H1 (cell line): ENCODE measurements at regions not wholly inside any gene's neighbourhood (a gene's known extent, or its start where the extent isn't known, plus 50 kb on each side); places are given as distances from the start of the nearest gene placed in this dataset.

Experiments
- CTCF ChIA-PET: fragments of 300-600 bp; sonication (Branson Sonifier 250); formaldehyde crosslinking; loops from one replicate; lab custom pipeline; 2021; ENCODE audit not compliant: partially characterized antibody; lab: Charles Lee
- POLR2A ChIA-PET: fragments of 300-600 bp; sonication (Branson Sonifier 250); formaldehyde crosslinking; loops from one replicate; lab custom pipeline; 2021; ENCODE audit warnings: inconsistent platforms; ENCODE audit not compliant: partially characterized antibody; lab: Charles Lee
- DNase-seq, 2 experiments: peaks; one replicate each; pipeline versions ENCODE4 v3.0.0 to v3.0.0-alpha.2; 2010 to 2022; ENCODE audit warnings: low spot score in 2 of 2, low read depth in 1 of 2, mixed read lengths in 1 of 2
- FAIRE-seq: peaks from 2 replicates; lab custom pipeline; 2011; peaks lifted over from hg19 to GRCh38; lab: Jason Lieb, UNC
- H2AFZ ChIP-seq: 2 replicates; pipeline ENCODE4 v1.8.1; 2012; ENCODE audit warnings: low read length, inconsistent platforms
- H2AK5ac ChIP-seq: 2 replicates; pipeline ENCODE4 v1.6.1; 2013; ENCODE audit warnings: low read depth, low read length
- H2BK120ac ChIP-seq: replicated peaks from 2 replicates; pipeline ENCODE3; 2013; ENCODE audit warnings: low read depth, low read length, inconsistent platforms
- H2BK12ac ChIP-seq: 2 replicates; pipeline ENCODE4 v1.6.1; 2013; ENCODE audit warnings: low read depth, low read length
- H2BK15ac ChIP-seq: 2 replicates; pipeline ENCODE4 v1.6.1; 2013; ENCODE audit warnings: low read length
- H2BK20ac ChIP-seq: 2 replicates; pipeline ENCODE4 v1.6.1; 2013; ENCODE audit warnings: low read length
- H2BK5ac ChIP-seq: 2 replicates; pipeline ENCODE4 v1.6.1; 2013; ENCODE audit warnings: low read depth, low read length
- H3K14ac ChIP-seq: 2 replicates; pipeline ENCODE4 v1.6.1; 2013; ENCODE audit warnings: inconsistent platforms; ENCODE audit not compliant: insufficient read length
- H3K18ac ChIP-seq: 2 replicates; pipeline ENCODE4 v1.6.1; 2013; ENCODE audit warnings: low read length; ENCODE audit errors: extremely low read depth
- H3K23ac ChIP-seq: 2 replicates; pipeline ENCODE4 v1.6.1; 2013; ENCODE audit warnings: inconsistent platforms; ENCODE audit not compliant: insufficient read length
- H3K23me2 ChIP-seq: 2 replicates; pipeline ENCODE4 v1.6.1; 2013; ENCODE audit warnings: low read depth, low read length
- H3K27ac ChIP-seq: 2 replicates; pipeline ENCODE4 v1.6.1; 2011; ENCODE audit warnings: low read depth, low read length, inconsistent platforms
- H3K27me3 ChIP-seq, 4 experiments: replicated peaks in 1 of 4; 1 replicate in 1 of 4; 2 replicates in 3 of 4; pipeline versions ENCODE4 v1.6.1 to v1.8.1; 2011 to 2013; ENCODE audit warnings: low read length in 3 of 4, mild to moderate bottlenecking in 3 of 4, inconsistent platforms in 2 of 4, mixed read lengths in 2 of 4, moderate library complexity in 1 of 4; ENCODE audit not compliant: control insufficient read depth in 3 of 4, insufficient read depth in 3 of 4; ENCODE audit errors: extremely low read depth in 1 of 4
- H3K36me3 ChIP-seq, 4 experiments: 2 replicates each; pipeline versions ENCODE4 v1.6.1 to v1.8.1; 2011 to 2013; ENCODE audit warnings: mild to moderate bottlenecking in 4 of 4, low read length in 3 of 4, moderate library complexity in 2 of 4, control low read depth in 1 of 4, inconsistent platforms in 1 of 4; ENCODE audit not compliant: insufficient read depth in 4 of 4, control insufficient read depth in 2 of 4
- H3K4ac ChIP-seq: replicated peaks from 2 replicates; pipeline ENCODE3; 2013; ENCODE audit warnings: low read length, low read depth, mixed read lengths, inconsistent platforms; ENCODE audit not compliant: insufficient read length
- H3K4me1 ChIP-seq, 4 experiments: replicated peaks in 1 of 4; 1 replicate in 1 of 4; 2 replicates in 3 of 4; pipeline versions ENCODE4 v1.6.1 to v1.8.1; 2011 to 2013; ENCODE audit warnings: low read length in 3 of 4, inconsistent platforms in 2 of 4, mixed read lengths in 1 of 4; ENCODE audit not compliant: insufficient read depth in 4 of 4, control insufficient read depth in 3 of 4
- H3K4me2 ChIP-seq, 2 experiments: 2 replicates each; pipeline versions ENCODE4 v1.6.1 to v1.8.1; 2011 to 2013; ENCODE audit warnings: low read depth in 2 of 2, low read length in 2 of 2, control low read depth in 1 of 2, inconsistent platforms in 1 of 2, mild to moderate bottlenecking in 1 of 2; ENCODE audit not compliant: insufficient read depth in 1 of 2
- H3K4me3 ChIP-seq, 4 experiments: fragments of 200-600, 300-600 bp in 1 of 4; sonication (generic), shearing (Covaris generic), sonication (Bioruptor Twin) in 1 of 4; 2 replicates each; pipeline versions ENCODE4 v1.5.1 to v1.8.1; 2011 to 2016; ENCODE audit warnings: low read length in 4 of 4, low read depth in 3 of 4, control low read depth in 2 of 4, inconsistent platforms in 2 of 4, mild to moderate bottlenecking in 2 of 4, mixed read lengths in 1 of 4, moderate library complexity in 1 of 4; ENCODE audit not compliant: insufficient read depth in 2 of 4; ENCODE audit errors: extremely low read depth in 1 of 4
- H3K56ac ChIP-seq: replicated peaks from 2 replicates; pipeline ENCODE3; 2013; ENCODE audit warnings: low read depth, mild to moderate bottlenecking, mixed read lengths, low read length, inconsistent platforms; ENCODE audit not compliant: insufficient read length
- H3K79me1 ChIP-seq: 2 replicates; pipeline ENCODE4 v1.6.1; 2013; ENCODE audit warnings: low read depth, low read length, control low read depth
- H3K79me2 ChIP-seq, 2 experiments: 2 replicates each; pipeline versions ENCODE4 v1.6.1 to v1.8.1; 2012 to 2013; ENCODE audit warnings: low read length in 2 of 2, mild to moderate bottlenecking in 2 of 2, inconsistent platforms in 1 of 2; ENCODE audit not compliant: insufficient read depth in 2 of 2, control insufficient read depth in 1 of 2
- H3K9ac ChIP-seq, 4 experiments: replicated peaks in 1 of 4; 1 replicate in 1 of 4; 2 replicates in 3 of 4; pipeline versions ENCODE4 v1.6.1 to v1.8.1; 2011 to 2013; ENCODE audit warnings: low read depth in 3 of 4, low read length in 3 of 4, control low read depth in 2 of 4, mild to moderate bottlenecking in 2 of 4, moderate library complexity in 2 of 4, inconsistent platforms in 1 of 4; ENCODE audit errors: extremely low read depth in 1 of 4
- H3K9me3 ChIP-seq, 2 experiments: 2 replicates each; pipeline versions ENCODE4 v1.6.1 to v1.8.1; 2012 to 2013; ENCODE audit warnings: mild to moderate bottlenecking in 2 of 2, moderate library complexity in 2 of 2, control low read depth in 1 of 2, inconsistent platforms in 1 of 2, low read depth in 1 of 2, low read length in 1 of 2, mixed read lengths in 1 of 2; ENCODE audit not compliant: insufficient read depth in 2 of 2
- H4K20me1 ChIP-seq, 2 experiments: replicated peaks in 1 of 2; 2 replicates each; pipeline versions ENCODE3 to v1.8.1; 2011 to 2013; ENCODE audit warnings: inconsistent platforms in 2 of 2, low read length in 2 of 2, mild to moderate bottlenecking in 1 of 2; ENCODE audit not compliant: insufficient read depth in 2 of 2, control insufficient read depth in 1 of 2
- H4K5ac ChIP-seq: 2 replicates; pipeline ENCODE4 v1.6.1; 2013; ENCODE audit warnings: low read length, low read depth, mixed read lengths, inconsistent platforms; ENCODE audit not compliant: insufficient read length
- H4K8ac ChIP-seq: 2 replicates; pipeline ENCODE4 v1.8.0; 2013; ENCODE audit warnings: mild to moderate bottlenecking, moderate library complexity, low read length, inconsistent platforms; ENCODE audit not compliant: insufficient read depth; ENCODE audit errors: extremely low read depth
- H4K91ac ChIP-seq: replicated peaks from 2 replicates; pipeline ENCODE3; 2013; ENCODE audit warnings: low read length, mixed read lengths, inconsistent platforms; ENCODE audit not compliant: insufficient read length
- CHD1 ChIP-seq: IDR thresholded peaks from 2 replicates; pipeline ENCODE4 v1.6.1; 2012; ENCODE audit warnings: low read depth, low read length, improper control_type of control experiment
- EZH2 ChIP-seq: fragments of 200-600 bp; sonication (generic); IDR thresholded peaks from 2 replicates; pipeline ENCODE4 v1.7.1; 2012; ENCODE audit warnings: low read depth, mild to moderate bottlenecking, moderate library complexity, low read length, inconsistent platforms; ENCODE audit not compliant: severe bottlenecking
- KDM1A ChIP-seq: fragments of 200-600, 300-600 bp; sonication (generic); IDR thresholded peaks from 2 replicates; pipeline ENCODE4 v1.7.1; 2016; ENCODE audit warnings: mild to moderate bottlenecking, low read length, borderline replicate concordance
- KDM5A ChIP-seq: fragments of 200-600 bp; IDR thresholded peaks from 2 replicates; pipeline ENCODE4 v1.7.1; 2012; ENCODE audit warnings: mild to moderate bottlenecking, low read length, inconsistent platforms, mixed read lengths
- NANOG ChIP-seq: IDR thresholded peaks from 2 replicates; pipeline ENCODE4 v1.6.1; 2011; ENCODE audit warnings: low read length, low read depth, mild to moderate bottlenecking, inconsistent platforms; ENCODE audit not compliant: insufficient read depth, poor library complexity, severe bottlenecking
- NRF1 ChIP-seq: IDR thresholded peaks from 2 replicates; pipeline ENCODE4 v1.6.1; 2011; ENCODE audit warnings: mild to moderate bottlenecking, low read depth, low read length, improper control_type of control experiment
- POLR2A ChIP-seq, 2 experiments: IDR thresholded peaks; 1 replicate in 1 of 2; 2 replicates in 1 of 2; pipeline ENCODE4 v1.6.1; 2011; ENCODE audit warnings: low read depth in 2 of 2, low read length in 2 of 2, mild to moderate bottlenecking in 2 of 2; ENCODE audit errors: control extremely low read depth in 1 of 2
- SAP30 ChIP-seq: fragments of 300-600 bp; sonication (generic); IDR thresholded peaks from 2 replicates; pipeline ENCODE4 v1.7.1; 2012; ENCODE audit warnings: low read length, moderate library complexity, mild to moderate bottlenecking, inconsistent platforms; ENCODE audit not compliant: insufficient read depth, insufficient replicate concordance
- SIN3A ChIP-seq, 2 experiments: IDR thresholded peaks in 1 of 2; conservative IDR thresholded peaks in 1 of 2; 2 replicates each; pipeline ENCODE4 v1.6.1; 2011 to 2012; ENCODE audit warnings: low read length in 2 of 2, improper control_type of control experiment in 1 of 2, low read depth in 1 of 2, mild to moderate bottlenecking in 1 of 2
- SIX5 ChIP-seq: IDR thresholded peaks from 2 replicates; pipeline ENCODE4 v1.6.1; 2011; ENCODE audit warnings: mild to moderate bottlenecking, low read depth, low read length
- SP2 ChIP-seq: IDR thresholded peaks from 2 replicates; pipeline ENCODE4 v1.6.1; 2012; ENCODE audit warnings: mild to moderate bottlenecking, low read length, inconsistent platforms
- SP4 ChIP-seq: IDR thresholded peaks from 2 replicates; pipeline ENCODE4 v1.6.1; 2012; ENCODE audit warnings: low read length, inconsistent platforms
- SRF ChIP-seq: IDR thresholded peaks from 2 replicates; pipeline ENCODE4 v1.6.1; 2011; ENCODE audit warnings: mild to moderate bottlenecking, low read depth, low read length, moderate library complexity
- TBP ChIP-seq: IDR thresholded peaks from 2 replicates; pipeline ENCODE4 v1.6.1; 2011; ENCODE audit warnings: low read depth, low read length, improper control_type of control experiment
- TCF12 ChIP-seq: IDR thresholded peaks from 2 replicates; pipeline ENCODE4 v1.6.1; 2011; ENCODE audit warnings: low read depth, mild to moderate bottlenecking, low read length
- TEAD4 ChIP-seq: IDR thresholded peaks from 2 replicates; pipeline ENCODE4 v1.6.1; 2012; ENCODE audit warnings: low read depth, low read length, inconsistent platforms, mixed read lengths
- WGBS, 2 experiments: shearing (Covaris generic) in 1 of 2; methylation state at CpG; one replicate each; pipeline versions ENCODE4 v1.1.6 to v1.1.7; 2013 to 2015; ENCODE audit warnings: low lambda C conversion rate in 2 of 2, mixed read lengths in 2 of 2, inconsistent platforms in 1 of 2, low coverage in 1 of 2, missing lambda C conversion rate in 1 of 2; ENCODE audit not compliant: insufficient replicate concordance in 2 of 2, insufficient coverage in 1 of 2, insufficient read length in 1 of 2; ENCODE audit errors: extremely low coverage in 1 of 2, missing lambda C conversion rate in 1 of 2; 5-methylcytosine and 5-hydroxymethylcytosine counted together

DNA sequence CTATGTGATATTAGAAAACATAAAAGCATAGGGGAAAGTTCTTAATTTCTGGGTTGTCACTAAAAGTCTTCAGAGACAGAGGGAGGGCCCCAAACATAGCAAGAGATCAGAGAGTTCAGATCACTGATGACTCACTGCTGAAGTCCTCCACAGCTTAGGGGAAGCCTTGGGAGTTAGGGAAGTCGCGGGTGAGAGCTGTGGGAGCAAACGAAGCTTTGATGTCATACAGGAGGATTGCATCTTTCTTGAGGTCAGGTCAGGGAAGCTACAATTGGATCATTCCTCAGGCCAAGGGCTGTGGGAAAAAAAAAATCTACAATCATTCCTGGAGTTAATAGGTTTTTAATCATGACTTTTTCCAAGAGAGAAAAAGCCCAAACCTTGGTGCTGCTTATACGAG, 96.2 kb downstream of the COPS8 start:
- no peaks in the 10 kb centered on the region for H3K79me2 ChIP-seq
- no peak overlapping the region for H3K9ac ChIP-seq
- no peaks in the 10 kb centered on the region for H3K79me1 ChIP-seq
- no peak overlapping the region for H2AK5ac ChIP-seq
- H3K9me3 ChIP-seq, result no peaks in the 10 kb centered on the region; a peak in 1 of 4 replicates
- H4K5ac ChIP-seq, result no peak overlapping the region
- H3K18ac ChIP-seq, result no peak overlapping the region
- POLR2A ChIA-PET, result no interaction called here
- H4K20me1 ChIP-seq, result no peaks in the 10 kb centered on the region
- H2BK15ac ChIP-seq, result no peak overlapping the region
- no peaks in the 10 kb centered on the region for H3K27me3 ChIP-seq
- WGBS, 2 experiments, result 95% methylated on average over 4 of the region's 4 CpGs; no CpG with 5 or more reads in 1 of the 2 experiments
- H3K4me2 ChIP-seq, result no peak overlapping the region
- CTCF ChIA-PET, result interaction anchor here (0.6 to 1.7 kb wide), 3 partner anchors 16 to 1603 kb away, joined by 6 to 10 read pairs (median 6); no protein-coding TSS in a partner anchor
- H4K8ac ChIP-seq, result no peak overlapping the region
- H3K23me2 ChIP-seq, result no peaks in the 10 kb centered on the region
- H2BK120ac ChIP-seq, result no peak overlapping the region
- no peak overlapping the region for H3K14ac ChIP-seq
- no peak overlapping the region for H4K91ac ChIP-seq
- FAIRE-seq (no peak), DNase-seq (no peak)
- H3K4me3 ChIP-seq, result no peak overlapping the region
- no peak overlapping the region for H3K23ac ChIP-seq
- H3K56ac ChIP-seq, result no peak overlapping the region
- no peak overlapping the region for H2BK12ac ChIP-seq
- H3K36me3 ChIP-seq, result no peaks in the 10 kb centered on the region
- H3K4me1 ChIP-seq, result no peaks in the 10 kb centered on the region
- no peak overlapping the region for H3K4ac ChIP-seq
- no peak overlapping the region for H2AFZ ChIP-seq
- H2BK5ac ChIP-seq, result no peak overlapping the region
- H2BK20ac ChIP-seq, result no peak overlapping the region
- no peak overlapping the region for H3K27ac ChIP-seq
- no peak for TF ChIP-seq SIN3A (conservative IDR thresholded peaks at IDR 0.05 in 1 of 2, IDR thresholded peaks at IDR 0.05 in 1 of 2; ENCODE audit: low read depth in 1 of 2, low read length in 2 of 2)
- TF ChIP-seq TCF12, result no peak
- no peak for TF ChIP-seq NANOG
- no peak for TF ChIP-seq SRF
- TF ChIP-seq NRF1, result no peak
- TF ChIP-seq TBP, result no peak
- TF ChIP-seq SP2, result no peak
- TF ChIP-seq SAP30, result no peak
- no peak for TF ChIP-seq EZH2
- no peak for TF ChIP-seq KDM1A
- TF ChIP-seq SP4, result no peak
- no peak for TF ChIP-seq CHD1
- TF ChIP-seq SIX5, result no peak
- TF ChIP-seq TEAD4, result no peak
- no peak for TF ChIP-seq KDM5A
- TF ChIP-seq POLR2A (IDR thresholded peaks at IDR 0.05; ENCODE audit: control extremely low read depth in 1 of 2, low read depth in 2 of 2, low read length in 2 of 2), result no peak
